ENCODE measurements at regions not wholly inside any gene's neighbourhood (a gene's known extent, or its start where the extent isn't known, plus 50 kb on each side); places are given as distances from the start of the nearest gene placed in this dataset.

DNA sequence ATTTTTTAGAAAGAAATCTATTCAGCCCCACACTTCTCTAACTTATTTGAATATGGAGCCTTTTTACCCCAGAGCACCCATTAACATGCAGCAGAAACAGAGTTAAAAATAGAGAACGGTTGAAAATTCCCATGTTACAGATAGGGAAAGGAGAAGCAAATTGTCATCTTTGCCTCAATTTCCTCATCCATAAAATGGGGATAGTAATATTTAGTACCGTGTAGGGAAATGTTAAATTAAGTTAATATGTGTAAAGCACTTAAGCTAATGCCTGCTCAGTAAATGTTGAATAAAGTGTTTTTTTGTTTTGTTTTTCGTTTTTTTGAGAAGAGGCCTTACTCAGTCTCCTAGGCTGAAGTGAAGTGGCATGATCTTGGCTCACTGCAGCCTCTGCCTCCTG lies 50.3 kb downstream of the NAV1 start:
- H2AFZ ChIP-seq (replicated peaks): no peak overlapping the region
- H3K27ac ChIP-seq: no peak overlapping the region
- Mint-ChIP-seq H3K27me3 (ENCODE audit: insufficient read depth, low read depth) (peaks cover 5% of the 10 kb centered on the region), H3K4me3 (no peak overlapping the region), H3K4me1 (no peaks in the 10 kb centered on the region), H3K9me3 (no peaks in the 10 kb centered on the region), H3K36me3 (no peaks in the 10 kb centered on the region), H3K27ac (no peak overlapping the region)
- no peaks in the 10 kb centered on the region for H3K79me2 ChIP-seq (ENCODE audit: low read depth)
- H3K27me3 ChIP-seq: no peaks in the 10 kb centered on the region
- no peak overlapping the region for H3K4me2 ChIP-seq
- H4K20me1 ChIP-seq (ENCODE audit: low read depth): peaks cover 15% of the 10 kb centered on the region
- no peak overlapping the region for H3K4me3 ChIP-seq
- TF ChIP-seq, protein P1, sequence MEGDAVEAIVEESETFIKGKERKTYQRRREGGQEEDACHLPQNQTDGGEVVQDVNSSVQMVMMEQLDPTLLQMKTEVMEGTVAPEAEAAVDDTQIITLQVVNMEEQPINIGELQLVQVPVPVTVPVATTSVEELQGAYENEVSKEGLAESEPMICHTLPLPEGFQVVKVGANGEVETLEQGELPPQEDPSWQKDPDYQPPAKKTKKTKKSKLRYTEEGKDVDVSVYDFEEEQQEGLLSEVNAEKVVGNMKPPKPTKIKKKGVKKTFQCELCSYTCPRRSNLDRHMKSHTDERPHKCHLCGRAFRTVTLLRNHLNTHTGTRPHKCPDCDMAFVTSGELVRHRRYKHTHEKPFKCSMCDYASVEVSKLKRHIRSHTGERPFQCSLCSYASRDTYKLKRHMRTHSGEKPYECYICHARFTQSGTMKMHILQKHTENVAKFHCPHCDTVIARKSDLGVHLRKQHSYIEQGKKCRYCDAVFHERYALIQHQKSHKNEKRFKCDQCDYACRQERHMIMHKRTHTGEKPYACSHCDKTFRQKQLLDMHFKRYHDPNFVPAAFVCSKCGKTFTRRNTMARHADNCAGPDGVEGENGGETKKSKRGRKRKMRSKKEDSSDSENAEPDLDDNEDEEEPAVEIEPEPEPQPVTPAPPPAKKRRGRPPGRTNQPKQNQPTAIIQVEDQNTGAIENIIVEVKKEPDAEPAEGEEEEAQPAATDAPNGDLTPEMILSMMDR (IDR thresholded peaks at IDR 0.05): no peak
- TF ChIP-seq EZH2phosphoT487 (IDR thresholded peaks at IDR 0.05) (no peak), EZH2 (IDR thresholded peaks at IDR 0.05) (no peak)
- no peak for DNase-seq (ENCODE audit: low spot score)
- H3K9ac ChIP-seq: no peak overlapping the region
- no peaks in the 10 kb centered on the region for H3K36me3 ChIP-seq
- H3K4me1 ChIP-seq: peaks cover 7% of the 10 kb centered on the region
- no peaks in the 10 kb centered on the region for H3F3A ChIP-seq (ENCODE audit: low read depth)
- H3K9me3 ChIP-seq (ENCODE audit: low read depth): no peaks in the 10 kb centered on the region

GRCh38 chr1:201590474-201590873 lies 51.5 kb downstream of the NAV1 start:
- Histone ChIP-seq H3K27me3 (no peaks in the 10 kb centered on the region), H3K9me3 (ENCODE audit: low read depth) (no peaks in the 10 kb centered on the region), H3K27ac (no peak overlapping the region), H3K79me2 (ENCODE audit: low read depth) (no peaks in the 10 kb centered on the region), H3K4me1 (peaks cover 7% of the 10 kb centered on the region), H2AFZ (replicated peaks) (no peak overlapping the region), H3K4me3 (no peak overlapping the region), H4K20me1 (ENCODE audit: low read depth) (peaks cover 26% of the 10 kb centered on the region), H3F3A (ENCODE audit: low read depth) (no peaks in the 10 kb centered on the region), H3K9ac (no peak overlapping the region), H3K36me3 (no peaks in the 10 kb centered on the region), H3K4me2 (no peak overlapping the region)
- H3K36me3 Mint-ChIP-seq: no peaks in the 10 kb centered on the region
- DNase-seq (ENCODE audit: low spot score): no peak
- no peaks in the 10 kb centered on the region for H3K4me1 Mint-ChIP-seq
- no peak overlapping the region for H3K27ac Mint-ChIP-seq
- H3K4me3 Mint-ChIP-seq: no peak overlapping the region
- no peak for TF ChIP-seq EZH2phosphoT487 (IDR thresholded peaks at IDR 0.05)
- TF ChIP-seq, protein P1 (IDR thresholded peaks at IDR 0.05): no peak
- TF ChIP-seq EZH2 (IDR thresholded peaks at IDR 0.05): no peak
- peaks cover 5% of the 10 kb centered on the region for H3K27me3 Mint-ChIP-seq (ENCODE audit: insufficient read depth, low read depth)
- H3K9me3 Mint-ChIP-seq: no peaks in the 10 kb centered on the region

GRCh38 chr1:201591348-201591747 lies 52.4 kb downstream of the NAV1 start:
- H3K79me2 ChIP-seq (ENCODE audit: low read depth): no peaks in the 10 kb centered on the region
- no peaks in the 10 kb centered on the region for H3K27me3 ChIP-seq
- H3F3A ChIP-seq (ENCODE audit: low read depth): no peaks in the 10 kb centered on the region
- Mint-ChIP-seq H3K36me3 (peaks cover 1% of the 10 kb centered on the region), H3K27ac (no peak overlapping the region), H3K4me1 (no peaks in the 10 kb centered on the region), H3K9me3 (no peaks in the 10 kb centered on the region), H3K27me3 (ENCODE audit: insufficient read depth, low read depth) (peaks cover 5% of the 10 kb centered on the region), H3K4me3 (no peak overlapping the region)
- no peak for DNase-seq (ENCODE audit: low spot score)
- H3K4me2 ChIP-seq: no peak overlapping the region
- no peak overlapping the region for H3K4me3 ChIP-seq
- H3K4me1 ChIP-seq: peaks cover 7% of the 10 kb centered on the region
- TF ChIP-seq EZH2phosphoT487 (IDR thresholded peaks at IDR 0.05): no peak
- TF ChIP-seq EZH2 (IDR thresholded peaks at IDR 0.05): no peak
- TF ChIP-seq, protein P1 (IDR thresholded peaks at IDR 0.05): no peak
- no peak overlapping the region for H3K27ac ChIP-seq
- no peaks in the 10 kb centered on the region for H3K36me3 ChIP-seq
- H3K9ac ChIP-seq: no peak overlapping the region
- no peak overlapping the region for H2AFZ ChIP-seq (replicated peaks)
- H3K9me3 ChIP-seq (ENCODE audit: low read depth): no peaks in the 10 kb centered on the region
- H4K20me1 ChIP-seq (ENCODE audit: low read depth): peaks cover 35% of the 10 kb centered on the region
